SK-N-MC (cell line): ENCODE measurements at regions not wholly inside any gene's neighbourhood (a gene's known extent, or its start where the extent isn't known, plus 50 kb on each side); places are given as distances from the start of the nearest gene placed in this dataset.

Experiments used
- EZH2 ChIP-seq: fragments of 200-600 bp; sonication (generic); IDR thresholded peaks from one replicate; pipeline ENCODE4 v1.6.1; 2017; ENCODE audit warnings: antibody characterized with exemption
- POLR2AphosphoS5 ChIP-seq: IDR thresholded peaks from 2 replicates; pipeline ENCODE4 v1.6.1; 2012; ENCODE audit warnings: mild to moderate bottlenecking, low read depth, low read length, borderline replicate concordance

DNA sequence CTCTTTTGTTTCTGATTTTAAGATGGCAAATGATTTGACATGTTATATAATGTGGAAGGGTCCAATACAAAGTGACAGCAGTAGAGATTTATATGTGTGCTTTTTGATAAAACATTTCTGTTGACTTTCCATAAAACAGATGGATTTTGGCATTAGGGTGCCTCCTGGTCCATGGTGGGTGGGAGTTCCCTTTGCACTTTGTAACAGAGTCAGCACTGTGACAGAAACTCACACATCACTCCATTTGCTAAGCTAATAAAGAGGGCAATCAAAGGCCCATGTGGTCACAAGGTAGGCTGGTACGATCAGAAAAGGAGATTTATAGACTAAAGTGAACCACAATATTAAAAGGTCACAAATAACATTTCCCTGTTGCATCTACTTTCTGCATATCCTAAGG lies 93.3 kb upstream of the NT5C1B start:
- TF ChIP-seq POLR2AphosphoS5: no peak
- no peak for TF ChIP-seq EZH2
